ENCODE measurements at regions not wholly inside any gene's neighbourhood (a gene's known extent, or its start where the extent isn't known, plus 50 kb on each side); places are given as distances from the start of the nearest gene placed in this dataset.

DNA sequence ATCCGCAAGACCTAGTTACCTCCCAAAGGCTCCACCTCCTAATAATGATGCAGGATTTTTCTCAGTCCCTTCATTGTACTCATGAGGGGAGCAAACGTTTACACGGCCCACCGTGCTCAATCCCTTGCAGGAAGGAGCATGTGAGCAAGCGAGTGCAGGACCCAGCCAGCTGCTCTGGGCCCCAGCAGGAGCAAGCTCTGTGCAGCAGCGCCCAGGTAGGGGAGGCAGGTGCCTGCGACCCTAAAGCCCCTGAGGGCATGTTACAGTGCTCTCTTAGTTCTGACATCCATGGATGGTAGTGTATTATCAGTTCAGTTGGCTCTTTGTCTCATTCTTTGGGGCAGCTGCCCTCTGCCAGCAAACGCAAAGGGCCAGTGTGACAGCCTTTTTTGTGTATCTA is 143.4 kb downstream of the TBXT start:
- BruUV-seq (replicated peaks): no TSS peak
- TF ChIP-seq, protein P1, sequence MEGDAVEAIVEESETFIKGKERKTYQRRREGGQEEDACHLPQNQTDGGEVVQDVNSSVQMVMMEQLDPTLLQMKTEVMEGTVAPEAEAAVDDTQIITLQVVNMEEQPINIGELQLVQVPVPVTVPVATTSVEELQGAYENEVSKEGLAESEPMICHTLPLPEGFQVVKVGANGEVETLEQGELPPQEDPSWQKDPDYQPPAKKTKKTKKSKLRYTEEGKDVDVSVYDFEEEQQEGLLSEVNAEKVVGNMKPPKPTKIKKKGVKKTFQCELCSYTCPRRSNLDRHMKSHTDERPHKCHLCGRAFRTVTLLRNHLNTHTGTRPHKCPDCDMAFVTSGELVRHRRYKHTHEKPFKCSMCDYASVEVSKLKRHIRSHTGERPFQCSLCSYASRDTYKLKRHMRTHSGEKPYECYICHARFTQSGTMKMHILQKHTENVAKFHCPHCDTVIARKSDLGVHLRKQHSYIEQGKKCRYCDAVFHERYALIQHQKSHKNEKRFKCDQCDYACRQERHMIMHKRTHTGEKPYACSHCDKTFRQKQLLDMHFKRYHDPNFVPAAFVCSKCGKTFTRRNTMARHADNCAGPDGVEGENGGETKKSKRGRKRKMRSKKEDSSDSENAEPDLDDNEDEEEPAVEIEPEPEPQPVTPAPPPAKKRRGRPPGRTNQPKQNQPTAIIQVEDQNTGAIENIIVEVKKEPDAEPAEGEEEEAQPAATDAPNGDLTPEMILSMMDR (conservative IDR thresholded peaks at IDR 0.05; ENCODE audit: low read depth, low read length): no peak
- no peak for TF ChIP-seq EZH2 (IDR thresholded peaks at IDR 0.05; ENCODE audit: borderline replicate concordance, low read depth, low read length, poor library complexity, severe bottlenecking)
- intact Hi-C loops (cut with micrococcal nuclease; ENCODE audit: unreplicated experiment): no loop called here
- ChIA-PET POLR2A (ENCODE audit: low non-redundant PET) (no interaction called here), CTCF (no interaction called here)
- H3K9me3 ChIP-seq (ENCODE audit: low read depth, low read length, poor library complexity, severe bottlenecking): no peaks in the 10 kb centered on the region
- H3K36me3 ChIP-seq (ENCODE audit: insufficient read depth, low read length, poor library complexity, severe bottlenecking): no peaks in the 10 kb centered on the region
- DNase-seq (ENCODE audit: low spot score): no peak
- peaks cover 4% of the 10 kb centered on the region for H3K27me3 ChIP-seq (replicated peaks; ENCODE audit: insufficient read depth, low read depth, low read length, poor library complexity)
- H3K4me3 ChIP-seq (ENCODE audit: low read depth, low read length, poor library complexity, severe bottlenecking): no peak overlapping the region
- no peaks in the 10 kb centered on the region for H3K4me1 ChIP-seq (ENCODE audit: insufficient read depth, low read length, poor library complexity, severe bottlenecking)
- no peak overlapping the region for H3K27ac ChIP-seq (ENCODE audit: low read depth, low read length, poor library complexity, severe bottlenecking)

DNA sequence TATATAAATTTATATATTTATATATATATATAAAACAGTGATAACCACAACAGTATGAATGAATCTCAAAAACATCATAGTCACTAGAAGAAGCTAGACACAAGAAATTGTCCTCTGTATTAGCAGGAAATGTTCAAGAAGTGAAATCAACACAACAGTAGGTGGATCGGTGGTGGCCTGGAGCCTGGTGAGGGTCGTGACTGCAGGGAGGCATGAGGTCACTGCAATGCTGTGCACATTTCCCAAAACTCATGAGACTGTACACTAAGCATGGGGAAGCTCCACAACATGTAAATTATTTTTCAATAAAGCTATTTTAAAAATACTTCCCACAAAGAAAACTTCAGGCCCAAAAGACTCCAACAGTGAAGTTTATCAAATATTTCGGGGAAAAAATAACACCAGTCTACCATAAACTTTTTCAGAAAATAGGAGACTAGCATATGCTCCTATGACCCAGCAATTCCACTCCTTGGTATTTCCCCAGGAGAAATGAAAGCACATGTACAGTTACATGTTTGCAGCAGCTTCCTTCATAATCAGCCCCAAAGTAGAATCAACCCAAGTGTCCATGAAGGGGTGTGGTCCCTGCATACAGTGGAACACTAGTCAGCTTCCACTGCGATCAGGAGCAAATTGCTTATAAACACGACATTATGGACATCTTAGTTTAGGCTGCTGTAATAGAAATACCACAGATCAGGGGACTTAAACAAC is 144.2 kb downstream of the TBXT start:
- CTCF ChIA-PET: no interaction called here
- intact Hi-C loops (cut with micrococcal nuclease; ENCODE audit: unreplicated experiment): no loop called here

DNA sequence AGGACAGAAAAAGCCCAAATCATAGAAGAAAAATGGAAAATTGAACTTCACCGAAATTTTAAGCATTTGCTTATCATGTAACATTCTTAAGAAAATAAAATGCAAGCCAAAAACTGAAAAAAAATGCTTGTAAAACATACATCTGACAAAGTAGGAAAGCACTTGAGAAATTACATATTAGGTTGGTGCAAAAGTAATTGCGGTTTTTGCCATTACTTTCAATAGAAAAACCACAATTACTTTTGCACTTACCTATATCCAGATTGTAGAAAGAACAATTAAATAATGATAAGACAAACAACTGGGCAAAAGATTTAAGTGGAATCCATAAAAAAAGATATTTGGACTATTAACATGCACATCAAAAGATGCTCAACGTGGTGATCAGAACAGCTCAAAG is 146.2 kb downstream of the TBXT start:
- no peak overlapping the region for H3K27ac ChIP-seq (ENCODE audit: low read depth, low read length, poor library complexity, severe bottlenecking)
- BruUV-seq (replicated peaks): no TSS peak
- peaks cover 7% of the 10 kb centered on the region for H3K27me3 ChIP-seq (replicated peaks; ENCODE audit: insufficient read depth, low read depth, low read length, poor library complexity)
- TF ChIP-seq, protein P1 (conservative IDR thresholded peaks at IDR 0.05; ENCODE audit: low read depth, low read length): no peak
- no peak for TF ChIP-seq EZH2 (IDR thresholded peaks at IDR 0.05; ENCODE audit: borderline replicate concordance, low read depth, low read length, poor library complexity, severe bottlenecking)
- ChIA-PET POLR2A (ENCODE audit: low non-redundant PET) (no interaction called here), CTCF (no interaction called here)
- H3K4me1 ChIP-seq (ENCODE audit: insufficient read depth, low read length, poor library complexity, severe bottlenecking): no peaks in the 10 kb centered on the region
- peaks cover 10% of the 10 kb centered on the region for H3K9me3 ChIP-seq (ENCODE audit: low read depth, low read length, poor library complexity, severe bottlenecking)
- H3K4me3 ChIP-seq (ENCODE audit: low read depth, low read length, poor library complexity, severe bottlenecking): no peak overlapping the region
- no peak for DNase-seq (ENCODE audit: low spot score)
- intact Hi-C loops (cut with micrococcal nuclease; ENCODE audit: unreplicated experiment): no loop called here
- H3K36me3 ChIP-seq (ENCODE audit: insufficient read depth, low read length, poor library complexity, severe bottlenecking): no peaks in the 10 kb centered on the region

More for the DNA sequence above, 144.2 kb downstream of the TBXT start:
- Histone ChIP-seq H3K27ac (ENCODE audit: low read depth, low read length, poor library complexity, severe bottlenecking) (no peak overlapping the region), H3K36me3 (ENCODE audit: insufficient read depth, low read length, poor library complexity, severe bottlenecking) (no peaks in the 10 kb centered on the region), H3K9me3 (ENCODE audit: low read depth, low read length, poor library complexity, severe bottlenecking) (no peaks in the 10 kb centered on the region), H3K4me1 (ENCODE audit: insufficient read depth, low read length, poor library complexity, severe bottlenecking) (no peaks in the 10 kb centered on the region), H3K4me3 (ENCODE audit: low read depth, low read length, poor library complexity, severe bottlenecking) (no peak overlapping the region), H3K27me3 (replicated peaks; ENCODE audit: insufficient read depth, low read depth, low read length, poor library complexity) (peaks cover 6% of the 10 kb centered on the region)
- TF ChIP-seq, protein P1 (conservative IDR thresholded peaks at IDR 0.05; ENCODE audit: low read depth, low read length): no peak
- no peak for TF ChIP-seq EZH2 (IDR thresholded peaks at IDR 0.05; ENCODE audit: borderline replicate concordance, low read depth, low read length, poor library complexity, severe bottlenecking)
- no TSS peak for BruUV-seq (replicated peaks)
- DNase-seq (ENCODE audit: low spot score): no peak
- POLR2A ChIA-PET (ENCODE audit: low non-redundant PET): no interaction called here

Measured in A673 (cell line).